ENCODE measurements at regions not wholly inside any gene's neighbourhood (a gene's known extent, or its start where the extent isn't known, plus 50 kb on each side); places are given as distances from the start of the nearest gene placed in this dataset.

GRCh38 chr18:73679941-73680712 is 467.5 kb downstream of the FBXO15 start:
- TF ChIP-seq CTCF (IDR thresholded peaks at IDR 0.05) (no peak), POLR2A (IDR thresholded peaks at IDR 0.05; ENCODE audit: low read depth) (no peak)
